ENCODE measurements at regions not wholly inside any gene's neighbourhood (a gene's known extent, or its start where the extent isn't known, plus 50 kb on each side); places are given as distances from the start of the nearest gene placed in this dataset.

- Histone ChIP-seq H3K27me3 (ENCODE audit: control insufficient read depth, insufficient read depth, low read length) (peaks cover 15% of the 10 kb centered on the region), H3K9ac (ENCODE audit: low read length) (no peak overlapping the region), H3K36me3 (ENCODE audit: control insufficient read depth, low read depth, low read length) (no peaks in the 10 kb centered on the region), H3K9me3 (ENCODE audit: control insufficient read depth, low read depth, low read length) (no peaks in the 10 kb centered on the region), H3K27ac (ENCODE audit: low read length) (no peak overlapping the region), H3K4me3 (ENCODE audit: low read length) (no peak overlapping the region), H3K4me1 (ENCODE audit: control insufficient read depth, low read depth, low read length) (peaks cover 4% of the 10 kb centered on the region)
Measured at GRCh38 chr13:73903561-73903960, 230.6 kb downstream of the KLF12 start.

GRCh38 chr13:73902847-73903246, 231.4 kb downstream of the KLF12 start:
- H3K36me3 ChIP-seq (ENCODE audit: control insufficient read depth, low read depth, low read length) = no peaks in the 10 kb centered on the region

DNA sequence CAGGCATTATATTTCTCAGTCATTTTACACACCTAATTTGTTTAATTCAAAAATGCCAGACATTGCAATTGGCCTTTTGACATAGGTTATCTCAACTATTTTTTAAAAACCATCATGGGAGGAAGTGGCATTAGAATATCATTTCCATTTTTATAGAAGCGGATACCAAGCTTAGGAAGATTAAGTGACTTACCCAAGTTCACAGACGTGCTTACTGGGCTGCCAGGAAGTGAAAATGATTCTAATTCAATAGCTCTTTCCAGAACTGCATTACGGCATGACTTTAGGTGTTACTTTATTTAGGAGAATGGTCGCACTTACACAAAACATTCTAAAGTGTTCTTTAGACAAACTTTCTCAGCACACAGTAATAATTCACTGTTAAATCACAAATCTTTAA, 231.9 kb downstream of the KLF12 start:
- Histone ChIP-seq H3K9me3 (ENCODE audit: control insufficient read depth, low read depth, low read length) (no peaks in the 10 kb centered on the region), H3K9ac (ENCODE audit: low read length) (no peak overlapping the region), H3K36me3 (ENCODE audit: control insufficient read depth, low read depth, low read length) (no peaks in the 10 kb centered on the region), H3K4me3 (ENCODE audit: low read length) (no peak overlapping the region), H3K27me3 (ENCODE audit: control insufficient read depth, insufficient read depth, low read length) (peaks cover 15% of the 10 kb centered on the region), H3K27ac (ENCODE audit: low read length) (no peak overlapping the region), H3K4me1 (ENCODE audit: control insufficient read depth, low read depth, low read length) (peaks cover 4% of the 10 kb centered on the region)

More at GRCh38 chr13:73902847-73903246, 231.4 kb downstream of the KLF12 start:
- no peak overlapping the region for H3K27ac ChIP-seq (ENCODE audit: low read length)
- H3K9ac ChIP-seq (ENCODE audit: low read length) = no peak overlapping the region
- no peak overlapping the region for H3K4me3 ChIP-seq (ENCODE audit: low read length)
- peaks cover 15% of the 10 kb centered on the region for H3K27me3 ChIP-seq (ENCODE audit: control insufficient read depth, insufficient read depth, low read length)
- H3K9me3 ChIP-seq (ENCODE audit: control insufficient read depth, low read depth, low read length) = no peaks in the 10 kb centered on the region
- peaks cover 4% of the 10 kb centered on the region for H3K4me1 ChIP-seq (ENCODE audit: control insufficient read depth, low read depth, low read length)

DNA sequence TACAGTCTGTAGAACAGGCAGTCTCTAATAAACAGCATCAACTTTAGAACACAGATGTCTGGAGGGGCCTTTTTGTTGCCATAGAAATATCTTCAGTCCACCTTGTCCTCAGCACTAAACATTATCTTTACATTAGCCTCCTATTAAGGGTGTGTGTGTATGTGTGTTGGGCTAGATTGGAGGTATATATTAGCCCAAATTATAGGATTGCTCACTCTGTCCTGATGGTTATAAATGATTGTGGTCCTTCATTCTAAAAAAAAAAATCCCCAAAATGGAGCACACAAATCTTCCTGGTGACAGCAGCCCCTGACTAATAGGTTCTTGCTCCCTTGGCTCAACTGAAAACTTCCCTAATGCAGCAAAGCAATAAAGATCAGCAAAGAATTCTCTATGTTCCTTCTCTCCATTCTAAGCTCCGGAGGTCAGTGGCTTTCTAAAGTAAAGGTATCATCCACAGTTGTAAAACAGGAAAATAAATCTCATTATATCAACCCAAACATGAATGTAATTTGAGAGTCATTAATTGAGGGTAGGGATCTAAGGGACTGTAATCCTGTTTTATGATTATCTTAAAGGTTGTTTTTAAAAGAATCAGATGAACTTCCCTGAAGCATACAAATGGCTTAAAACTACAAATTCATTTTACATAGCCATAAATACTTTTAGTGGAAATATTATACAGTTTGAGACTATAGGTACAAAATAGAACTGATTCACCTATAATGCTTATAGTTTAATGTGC, 232.7 kb downstream of the KLF12 start:
- Histone ChIP-seq H3K9ac (ENCODE audit: low read length) (no peak overlapping the region), H3K4me1 (ENCODE audit: control insufficient read depth, low read depth, low read length) (peaks cover 4% of the 10 kb centered on the region), H3K9me3 (ENCODE audit: control insufficient read depth, low read depth, low read length) (no peaks in the 10 kb centered on the region), H3K27me3 (ENCODE audit: control insufficient read depth, insufficient read depth, low read length) (peaks cover 15% of the 10 kb centered on the region), H3K4me3 (ENCODE audit: low read length) (no peak overlapping the region), H3K27ac (ENCODE audit: low read length) (no peak overlapping the region), H3K36me3 (ENCODE audit: control insufficient read depth, low read depth, low read length) (no peaks in the 10 kb centered on the region)

DNA sequence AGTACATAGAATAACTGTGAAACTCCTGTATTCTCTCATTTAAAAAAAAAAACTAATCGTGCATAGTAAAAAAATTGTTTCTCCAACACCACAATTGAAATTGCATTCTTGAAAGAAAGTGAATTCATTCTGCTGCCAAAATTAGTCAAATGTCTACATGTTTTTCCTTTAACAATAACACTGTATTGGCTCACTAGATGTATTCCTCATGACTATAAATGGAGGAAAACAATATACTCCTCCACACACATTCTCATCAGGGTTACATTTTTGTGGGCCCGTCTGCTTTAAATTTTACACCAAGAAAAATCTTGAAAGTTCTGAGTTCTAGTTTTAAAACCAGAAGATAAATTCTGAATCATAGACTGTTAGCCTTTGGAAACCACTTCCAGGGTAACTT, 233.6 kb downstream of the KLF12 start:
- H3K4me1 ChIP-seq (ENCODE audit: control insufficient read depth, low read depth, low read length) = peaks cover 4% of the 10 kb centered on the region
- no peak overlapping the region for H3K27ac ChIP-seq (ENCODE audit: low read length)
- no peak overlapping the region for H3K4me3 ChIP-seq (ENCODE audit: low read length)
- no peaks in the 10 kb centered on the region for H3K9me3 ChIP-seq (ENCODE audit: control insufficient read depth, low read depth, low read length)
- no peak overlapping the region for H3K9ac ChIP-seq (ENCODE audit: low read length)
- H3K27me3 ChIP-seq (ENCODE audit: control insufficient read depth, insufficient read depth, low read length) = peaks cover 15% of the 10 kb centered on the region
- H3K36me3 ChIP-seq (ENCODE audit: control insufficient read depth, low read depth, low read length) = no peaks in the 10 kb centered on the region

DNA sequence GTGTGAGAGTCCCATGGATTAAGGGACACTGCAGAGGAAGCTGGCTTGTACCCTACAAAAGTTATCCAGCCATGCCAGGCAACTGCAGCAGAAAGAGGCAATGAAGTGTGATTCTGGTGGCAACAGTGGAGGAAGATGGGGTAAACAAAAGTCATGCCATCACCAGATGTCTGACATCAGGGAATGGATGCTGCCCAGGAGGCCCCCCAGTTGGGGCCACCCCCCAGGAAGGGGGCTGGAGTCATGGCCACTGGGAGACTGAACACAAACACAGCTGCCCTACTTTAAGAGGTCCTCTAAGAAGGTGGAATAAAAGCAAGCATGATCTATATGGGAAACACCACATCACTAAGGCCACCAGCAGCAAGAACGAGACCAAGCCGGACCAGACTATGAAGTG, 235.3 kb downstream of the KLF12 start:
- H3K9me3 ChIP-seq (ENCODE audit: control insufficient read depth, low read depth, low read length) = no peaks in the 10 kb centered on the region
- H3K27me3 ChIP-seq (ENCODE audit: control insufficient read depth, insufficient read depth, low read length) = peaks cover 13% of the 10 kb centered on the region
- H3K27ac ChIP-seq (ENCODE audit: low read length) = no peak overlapping the region
- H3K4me1 ChIP-seq (ENCODE audit: control insufficient read depth, low read depth, low read length) = peaks cover 4% of the 10 kb centered on the region
- no peaks in the 10 kb centered on the region for H3K36me3 ChIP-seq (ENCODE audit: control insufficient read depth, low read depth, low read length)
- H3K9ac ChIP-seq (ENCODE audit: low read length) = no peak overlapping the region
- H3K4me3 ChIP-seq (ENCODE audit: low read length) = no peak overlapping the region

- Histone ChIP-seq H3K27me3 (ENCODE audit: control insufficient read depth, insufficient read depth, low read length) (peaks cover 9% of the 10 kb centered on the region), H3K4me1 (ENCODE audit: control insufficient read depth, low read depth, low read length) (no peaks in the 10 kb centered on the region), H3K9ac (ENCODE audit: low read length) (no peak overlapping the region), H3K9me3 (ENCODE audit: control insufficient read depth, low read depth, low read length) (no peaks in the 10 kb centered on the region), H3K36me3 (ENCODE audit: control insufficient read depth, low read depth, low read length) (no peaks in the 10 kb centered on the region), H3K27ac (ENCODE audit: low read length) (no peak overlapping the region), H3K4me3 (ENCODE audit: low read length) (no peak overlapping the region)
Measured at GRCh38 chr13:73898276-73898675, 235.9 kb downstream of the KLF12 start.

DNA sequence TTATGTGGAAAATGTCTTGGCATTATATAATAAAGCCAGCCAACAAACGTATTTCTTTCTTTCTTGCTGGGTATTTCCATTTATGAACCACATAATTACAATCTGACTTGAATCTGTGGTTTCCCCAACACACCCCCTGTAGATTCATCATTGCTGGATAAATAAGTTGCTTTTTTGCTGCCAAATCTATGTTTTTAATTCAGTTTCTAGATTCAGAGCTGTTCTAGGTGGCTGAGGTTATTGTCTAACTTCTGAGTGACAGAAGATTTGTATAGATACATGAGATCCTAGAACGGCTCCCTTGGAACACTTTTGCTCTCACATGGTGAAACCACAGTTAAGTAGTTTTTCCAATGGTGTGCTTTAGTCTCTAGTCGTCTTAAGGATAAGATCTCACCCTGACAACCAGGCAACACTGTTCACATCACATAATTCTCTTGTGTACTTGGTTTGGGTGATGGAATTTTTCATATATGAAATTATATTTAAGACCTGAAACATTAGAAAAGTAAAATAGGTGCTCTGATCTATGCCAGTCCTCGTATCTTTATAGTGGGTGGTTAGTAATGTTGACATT, 239.1 kb downstream of the KLF12 start:
- no peaks in the 10 kb centered on the region for H3K27me3 ChIP-seq (ENCODE audit: control insufficient read depth, insufficient read depth, low read length)
- H3K4me3 ChIP-seq (ENCODE audit: low read length) = no peak overlapping the region
- no peaks in the 10 kb centered on the region for H3K36me3 ChIP-seq (ENCODE audit: control insufficient read depth, low read depth, low read length)
- H3K4me1 ChIP-seq (ENCODE audit: control insufficient read depth, low read depth, low read length) = peaks cover 12% of the 10 kb centered on the region
- H3K9ac ChIP-seq (ENCODE audit: low read length) = no peak overlapping the region
- H3K27ac ChIP-seq (ENCODE audit: low read length) = no peak overlapping the region
- no peaks in the 10 kb centered on the region for H3K9me3 ChIP-seq (ENCODE audit: control insufficient read depth, low read depth, low read length)

DNA sequence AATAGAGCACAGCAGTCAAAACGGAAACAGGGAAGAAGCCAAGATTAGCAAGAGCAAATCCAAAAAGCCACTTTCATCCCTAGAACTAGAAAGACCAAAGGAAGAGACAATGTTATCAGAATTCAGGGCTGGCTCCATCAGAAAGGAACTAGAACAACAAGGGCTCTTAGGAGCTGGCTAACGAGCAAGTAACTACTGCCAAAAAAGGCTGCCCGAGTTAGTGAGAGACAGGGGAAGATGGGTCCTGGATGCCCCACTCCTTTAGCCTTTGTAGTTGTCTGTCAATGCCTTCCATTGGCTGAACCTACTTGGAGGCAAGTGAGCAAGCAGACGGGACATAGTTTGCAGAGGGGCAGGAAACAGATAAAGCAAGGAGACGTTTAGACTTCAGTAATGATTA, 240.4 kb downstream of the KLF12 start:
- H3K4me1 ChIP-seq (ENCODE audit: control insufficient read depth, low read depth, low read length) = peaks cover 17% of the 10 kb centered on the region
- H3K9ac ChIP-seq (ENCODE audit: low read length) = no peak overlapping the region
- no peaks in the 10 kb centered on the region for H3K36me3 ChIP-seq (ENCODE audit: control insufficient read depth, low read depth, low read length)
- H3K27ac ChIP-seq (ENCODE audit: low read length) = no peak overlapping the region
- H3K27me3 ChIP-seq (ENCODE audit: control insufficient read depth, insufficient read depth, low read length) = no peaks in the 10 kb centered on the region
- no peak overlapping the region for H3K4me3 ChIP-seq (ENCODE audit: low read length)
- H3K9me3 ChIP-seq (ENCODE audit: control insufficient read depth, low read depth, low read length) = no peaks in the 10 kb centered on the region

GRCh38 chr13:73891805-73892204, 242.4 kb downstream of the KLF12 start:
- H3K4me3 ChIP-seq (ENCODE audit: low read length) = no peak overlapping the region

DNA sequence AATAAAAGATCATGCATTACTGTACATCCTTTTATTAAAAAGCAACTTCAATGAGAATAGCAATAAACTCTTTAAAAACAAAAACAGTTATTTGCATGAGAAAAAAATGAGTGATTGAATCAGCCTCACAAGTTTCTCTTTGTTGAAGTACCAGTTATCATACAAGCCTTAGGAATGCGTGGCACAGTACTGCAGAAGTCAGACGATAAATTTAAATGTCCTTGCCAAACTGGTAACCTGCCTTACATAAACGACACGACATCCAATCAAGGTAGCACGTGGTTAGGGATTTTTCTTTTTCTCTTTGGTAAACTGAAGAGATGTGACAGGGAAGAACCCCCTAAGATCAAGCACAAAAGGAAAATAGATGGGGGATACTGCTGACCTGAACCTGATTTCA, 251.0 kb downstream of the KLF12 start:
- no peaks in the 10 kb centered on the region for H3K36me3 ChIP-seq (ENCODE audit: control insufficient read depth, low read depth, low read length)
- H3K27me3 ChIP-seq (ENCODE audit: control insufficient read depth, insufficient read depth, low read length) = no peaks in the 10 kb centered on the region
- H3K4me3 ChIP-seq (ENCODE audit: low read length) = no peak overlapping the region
- H3K4me1 ChIP-seq (ENCODE audit: control insufficient read depth, low read depth, low read length) = peaks cover 15% of the 10 kb centered on the region
- no peak overlapping the region for H3K27ac ChIP-seq (ENCODE audit: low read length)
- no peaks in the 10 kb centered on the region for H3K9me3 ChIP-seq (ENCODE audit: control insufficient read depth, low read depth, low read length)
- no peak overlapping the region for H3K9ac ChIP-seq (ENCODE audit: low read length)

More at GRCh38 chr13:73891805-73892204, 242.4 kb downstream of the KLF12 start:
- Histone ChIP-seq H3K9ac (ENCODE audit: low read length) (no peak overlapping the region), H3K27ac (ENCODE audit: low read length) (no peak overlapping the region), H3K27me3 (ENCODE audit: control insufficient read depth, insufficient read depth, low read length) (no peaks in the 10 kb centered on the region), H3K36me3 (ENCODE audit: control insufficient read depth, low read depth, low read length) (no peaks in the 10 kb centered on the region), H3K9me3 (ENCODE audit: control insufficient read depth, low read depth, low read length) (no peaks in the 10 kb centered on the region), H3K4me1 (ENCODE audit: control insufficient read depth, low read depth, low read length) (peaks cover 17% of the 10 kb centered on the region)

DNA sequence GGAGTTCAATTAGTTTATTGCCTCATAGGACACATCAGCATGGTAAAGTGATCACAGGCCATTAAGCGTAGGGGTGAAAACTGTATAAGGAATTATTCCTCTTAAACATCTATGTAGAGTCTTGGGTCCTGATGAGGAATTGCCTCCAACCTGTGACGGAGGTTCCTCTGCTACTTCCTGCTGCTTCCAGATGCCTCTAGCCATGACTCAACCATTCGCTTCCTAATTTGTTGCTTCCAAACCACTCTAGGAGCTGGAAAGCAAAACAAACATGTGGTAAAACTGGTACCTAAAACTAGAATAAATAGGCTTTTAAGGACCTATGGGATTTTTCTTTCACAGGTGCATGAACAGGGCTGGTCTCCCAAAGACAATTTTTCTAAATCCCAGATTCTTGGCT, 253.8 kb downstream of the KLF12 start:
- Histone ChIP-seq H3K4me1 (ENCODE audit: control insufficient read depth, low read depth, low read length) (peaks cover 15% of the 10 kb centered on the region), H3K9me3 (ENCODE audit: control insufficient read depth, low read depth, low read length) (peaks cover 5% of the 10 kb centered on the region), H3K36me3 (ENCODE audit: control insufficient read depth, low read depth, low read length) (no peaks in the 10 kb centered on the region), H3K4me3 (ENCODE audit: low read length) (no peak overlapping the region), H3K27me3 (ENCODE audit: control insufficient read depth, insufficient read depth, low read length) (no peaks in the 10 kb centered on the region), H3K9ac (ENCODE audit: low read length) (no peak overlapping the region), H3K27ac (ENCODE audit: low read length) (no peak overlapping the region)

All from iPS-18a (cell line).